ENCODE measurements at regions not wholly inside any gene's neighbourhood (a gene's known extent, or its start where the extent isn't known, plus 50 kb on each side); places are given as distances from the start of the nearest gene placed in this dataset.

- peak; percentile 64 for DNase-seq (ENCODE audit: low spot score)
Observed at GRCh38 chr13:95497381-95497807, 55.1 kb upstream of the CLDN10 start.

- no peak for DNase-seq (ENCODE audit: low spot score)
Observed at GRCh38 chr13:95498886-95499285, 53.6 kb upstream of the CLDN10 start.

- DNase-seq (ENCODE audit: low spot score) = no peak
Observed at GRCh38 chr13:95499811-95500712, 52.5 kb upstream of the CLDN10 start.

- DNase-seq (ENCODE audit: low spot score) = no peak
Observed at GRCh38 chr13:95502216-95502615, 50.3 kb upstream of the CLDN10 start.
